ENCODE measurements at regions not wholly inside any gene's neighbourhood (a gene's known extent, or its start where the extent isn't known, plus 50 kb on each side); places are given as distances from the start of the nearest gene placed in this dataset.

GRCh38 chr9:11144746-11145145, 531.9 kb upstream of the PTPRD start:
- TF ChIP-seq CTCF (conservative IDR thresholded peaks at IDR 0.05; ENCODE audit: low read depth, low read length) (no peak), RFX5 (IDR thresholded peaks at IDR 0.05; ENCODE audit: low read depth, low read length) (no peak), SMC3 (IDR thresholded peaks at IDR 0.05; ENCODE audit: low read depth, low read length) (no peak), FOS (IDR thresholded peaks at IDR 0.05; ENCODE audit: low read depth, low read length) (no peak), POLR2A (IDR thresholded peaks at IDR 0.05; ENCODE audit: low read depth, low read length) (no peak), MXI1 (IDR thresholded peaks at IDR 0.05; ENCODE audit: borderline replicate concordance, low read depth, low read length) (no peak), CHD1 (IDR thresholded peaks at IDR 0.05; ENCODE audit: low read depth, low read length) (no peak), CEBPB (IDR thresholded peaks at IDR 0.05; ENCODE audit: low read depth, low read length) (no peak), USF2 (IDR thresholded peaks at IDR 0.05; ENCODE audit: low read depth, low read length) (no peak), RAD21 (IDR thresholded peaks at IDR 0.05; ENCODE audit: low read length) (no peak), RCOR1 (IDR thresholded peaks at IDR 0.05; ENCODE audit: insufficient replicate concordance, low read length) (no peak), MAZ (IDR thresholded peaks at IDR 0.05; ENCODE audit: borderline replicate concordance, low read depth, low read length) (no peak), ELK1 (IDR thresholded peaks at IDR 0.05; ENCODE audit: borderline replicate concordance, low read depth, low read length) (no peak), BHLHE40 (IDR thresholded peaks at IDR 0.05; ENCODE audit: low read depth, low read length) (no peak)

Measured in IMR-90 (cell line).